ENCODE measurements at regions not wholly inside any gene's neighbourhood (a gene's known extent, or its start where the extent isn't known, plus 50 kb on each side); places are given as distances from the start of the nearest gene placed in this dataset.

- peaks cover 11% of the 10 kb centered on the region for H3K9me3 Mint-ChIP-seq
- POLR2A ChIA-PET = no interaction called here
- H3K4me3 Mint-ChIP-seq = no peak overlapping the region
- H3K27me3 Mint-ChIP-seq = no peaks in the 10 kb centered on the region
- H3K36me3 Mint-ChIP-seq (ENCODE audit: low read depth) = no peaks in the 10 kb centered on the region
- DNase-seq (no peak), ATAC-seq (no peak)
- TF ChIP-seq CTCF (IDR thresholded peaks at IDR 0.05) = no peak
- no peak overlapping the region for H3K27ac Mint-ChIP-seq
- CTCF ChIA-PET = no interaction called here
- no peaks in the 10 kb centered on the region for H3K4me1 Mint-ChIP-seq (ENCODE audit: low read depth)
- intact Hi-C loops (cut with micrococcal nuclease) = no loop called here
Measured at GRCh38 chr13:106322628-106323027, 212.8 kb downstream of the EFNB2 start.

DNA sequence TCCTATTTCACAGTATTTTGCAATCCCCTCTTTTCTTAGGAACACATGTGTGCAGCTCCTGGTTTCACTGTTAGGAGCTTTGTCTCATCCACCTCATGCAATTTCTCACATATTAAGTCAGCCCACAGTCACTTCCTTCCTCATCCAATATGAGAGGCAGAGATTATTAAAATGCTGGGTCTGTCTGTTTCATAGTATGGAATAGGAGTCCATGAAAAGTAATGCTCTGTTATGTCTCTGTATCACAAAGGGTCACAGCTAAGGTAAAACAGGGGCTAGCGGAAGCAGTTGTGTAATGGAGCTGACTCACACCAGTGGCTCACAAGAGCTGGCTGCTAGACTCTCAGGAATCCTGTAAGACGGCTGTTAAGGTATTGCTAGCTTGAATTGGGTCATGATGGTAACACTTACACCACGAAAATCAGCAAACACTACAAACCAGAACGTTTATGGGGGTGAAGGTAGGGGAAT lies 216.5 kb downstream of the EFNB2 start:
- ATAC-seq (no peak), DNase-seq (no peak)
- ChIA-PET CTCF (no interaction called here), POLR2A (no interaction called here)
- Mint-ChIP-seq H3K36me3 (ENCODE audit: low read depth) (no peaks in the 10 kb centered on the region), H3K27me3 (no peaks in the 10 kb centered on the region), H3K9me3 (peaks cover 8% of the 10 kb centered on the region), H3K4me1 (ENCODE audit: low read depth) (no peaks in the 10 kb centered on the region), H3K27ac (no peak overlapping the region), H3K4me3 (no peak overlapping the region)
- TF ChIP-seq CTCF (IDR thresholded peaks at IDR 0.05) = no peak
- intact Hi-C loops (cut with micrococcal nuclease) = no loop called here

DNA sequence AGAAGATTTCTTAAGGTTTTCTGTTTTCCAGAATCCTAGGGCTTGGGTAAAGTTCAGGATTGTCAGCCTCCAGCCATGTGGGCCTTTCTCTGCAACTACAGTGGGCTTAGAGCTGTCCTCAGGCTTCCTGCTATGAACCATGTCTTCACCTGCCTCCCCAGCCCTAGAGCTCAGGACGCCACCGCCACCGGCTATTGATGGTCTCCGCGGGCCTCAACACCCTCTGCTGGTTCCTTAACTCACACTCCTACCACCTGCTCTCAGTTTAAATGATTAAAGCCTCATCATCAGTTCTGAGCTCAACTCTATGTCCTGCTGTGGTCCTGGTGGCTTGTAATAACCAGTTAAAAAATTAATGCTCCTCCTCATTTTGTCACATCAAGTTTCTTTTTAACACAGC lies 221.0 kb downstream of the EFNB2 start:
- DNase-seq = no peak
- Mint-ChIP-seq H3K4me3 (no peak overlapping the region), H3K27me3 (no peaks in the 10 kb centered on the region), H3K27ac (no peak overlapping the region), H3K36me3 (ENCODE audit: low read depth) (no peaks in the 10 kb centered on the region), H3K4me1 (ENCODE audit: low read depth) (no peaks in the 10 kb centered on the region), H3K9me3 (no peaks in the 10 kb centered on the region)
- ChIA-PET CTCF (no interaction called here), POLR2A (no interaction called here)
- intact Hi-C loops (cut with micrococcal nuclease) = no loop called here
- ATAC-seq = no peak
- TF ChIP-seq CTCF (IDR thresholded peaks at IDR 0.05) = no peak

GRCh38 chr13:106311004-106311403 lies 224.5 kb downstream of the EFNB2 start:
- no peak for ATAC-seq
- Mint-ChIP-seq H3K36me3 (ENCODE audit: low read depth) (no peaks in the 10 kb centered on the region), H3K27ac (no peak overlapping the region), H3K4me1 (ENCODE audit: low read depth) (no peaks in the 10 kb centered on the region), H3K9me3 (peaks cover 7% of the 10 kb centered on the region), H3K4me3 (no peak overlapping the region), H3K27me3 (no peaks in the 10 kb centered on the region)
- TF ChIP-seq CTCF (IDR thresholded peaks at IDR 0.05) = no peak
- DNase-seq = no peak
- ChIA-PET CTCF (no interaction called here), POLR2A (no interaction called here)
- intact Hi-C loops (cut with micrococcal nuclease) = no loop called here

DNA sequence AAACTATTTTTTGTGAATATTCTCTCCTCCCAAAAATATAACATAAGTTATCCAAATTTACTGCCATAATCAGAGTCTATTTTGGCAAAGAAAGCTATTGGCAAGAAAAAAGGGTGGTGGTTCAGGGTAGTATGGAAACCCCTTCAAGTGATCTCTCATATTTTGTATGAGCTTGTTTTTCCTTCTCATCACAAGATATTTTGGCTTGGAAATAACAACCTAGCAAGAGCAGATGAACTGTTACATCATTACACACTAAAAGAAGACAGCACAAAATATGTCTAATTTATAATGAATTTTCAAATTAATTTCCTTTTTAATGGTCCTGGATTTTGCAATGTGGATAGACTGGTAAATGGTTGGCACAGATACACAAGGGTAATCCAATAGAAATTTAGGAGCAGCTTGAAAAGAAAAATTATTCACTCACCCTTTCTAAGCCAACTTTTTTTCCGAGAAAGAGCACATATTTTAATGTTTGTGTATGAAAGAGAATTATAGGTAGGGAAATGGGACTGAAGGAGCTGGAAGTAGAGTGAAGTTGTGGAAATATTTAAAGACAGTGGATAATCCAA lies 225.1 kb downstream of the EFNB2 start:
- H3K4me3 Mint-ChIP-seq = no peak overlapping the region
- DNase-seq (no peak), ATAC-seq (no peak)
- H3K4me1 Mint-ChIP-seq (ENCODE audit: low read depth) = no peaks in the 10 kb centered on the region
- intact Hi-C loops (cut with micrococcal nuclease) = no loop called here
- ChIA-PET POLR2A (no interaction called here), CTCF (no interaction called here)
- peaks cover 9% of the 10 kb centered on the region for H3K9me3 Mint-ChIP-seq
- H3K27ac Mint-ChIP-seq = no peak overlapping the region
- H3K27me3 Mint-ChIP-seq = no peaks in the 10 kb centered on the region
- no peaks in the 10 kb centered on the region for H3K36me3 Mint-ChIP-seq (ENCODE audit: low read depth)
- TF ChIP-seq CTCF (IDR thresholded peaks at IDR 0.05) = no peak

Measured in activated CD8-positive, alpha-beta T cell treated with anti-CD3 and anti-CD28 coated beads for 36 hours (primary cell).